Neuronal stem cell (in vitro differentiated cells): ENCODE measurements at regions not wholly inside any gene's neighbourhood (a gene's known extent, or its start where the extent isn't known, plus 50 kb on each side); places are given as distances from the start of the nearest gene placed in this dataset.
A peak's percentile ranks its signal among the peaks of the same experiment; 100 is the strongest.
"Not testable (repeated sequence)": the region's sequence is repeated elsewhere in the genome, so short reads cannot be mapped to it uniquely, and the experiment has no call there.

ENCODE experiments used
- DNase-seq: peaks from one replicate; pipeline ENCODE4 v3.0.0-alpha.2; 2013; ENCODE audit warnings: low spot score
- H2AFZ ChIP-seq: one replicate; pipeline ENCODE4 v1.6.1; 2013; ENCODE audit warnings: mild to moderate bottlenecking, low read length, inconsistent platforms
- H2AK5ac ChIP-seq: 2 replicates; pipeline ENCODE4 v1.6.1; 2013; ENCODE audit warnings: low read depth, mild to moderate bottlenecking, inconsistent platforms, low read length, moderate library complexity, mixed read lengths
- H2BK120ac ChIP-seq: 2 replicates; pipeline ENCODE4 v1.6.1; 2013; ENCODE audit warnings: low read depth, mild to moderate bottlenecking, inconsistent platforms, low read length, moderate library complexity, mixed read lengths
- H2BK12ac ChIP-seq: one replicate; pipeline ENCODE4 v1.6.1; 2013; ENCODE audit warnings: low read length, inconsistent platforms
- H2BK15ac ChIP-seq: 2 replicates; pipeline ENCODE4 v1.6.1; 2013; ENCODE audit warnings: mild to moderate bottlenecking, low read length, inconsistent platforms, mixed read lengths
- H2BK5ac ChIP-seq: one replicate; pipeline ENCODE4 v1.6.1; 2013; ENCODE audit warnings: inconsistent platforms, mild to moderate bottlenecking, low read length, moderate library complexity
- H3K14ac ChIP-seq: one replicate; pipeline ENCODE4 v1.6.1; 2013; ENCODE audit warnings: low read length, inconsistent platforms
- H3K18ac ChIP-seq: 2 replicates; pipeline ENCODE4 v1.6.1; 2013; ENCODE audit warnings: low read length, inconsistent platforms
- H3K23ac ChIP-seq: 2 replicates; pipeline ENCODE4 v1.6.1; 2013; ENCODE audit warnings: low read depth, mild to moderate bottlenecking, mixed read lengths, low read length, inconsistent platforms; ENCODE audit not compliant: poor library complexity
- H3K27ac ChIP-seq: replicated peaks from 3 replicates; pipeline ENCODE4 v1.5.1; 2013; ENCODE audit warnings: low read length, inconsistent platforms
- H3K27me3 ChIP-seq, 3 experiments: 2 replicates each; pipeline ENCODE4 v1.6.1; 2013; ENCODE audit warnings: low read length in 3 of 3, mild to moderate bottlenecking in 2 of 3, inconsistent platforms in 1 of 3, low read depth in 1 of 3, mixed read lengths in 1 of 3, moderate library complexity in 1 of 3; ENCODE audit not compliant: control insufficient read depth in 3 of 3, insufficient read depth in 3 of 3
- H3K36me3 ChIP-seq, 2 donors: replicated peaks in 1 of 2; 2 replicates each; pipeline ENCODE4 v1.6.1; 2013; ENCODE audit warnings: low read length in 2 of 2; ENCODE audit not compliant: control insufficient read depth in 2 of 2, insufficient read depth in 2 of 2
- H3K4ac ChIP-seq: 2 replicates; pipeline ENCODE4 v1.6.1; 2013; ENCODE audit warnings: inconsistent platforms, mild to moderate bottlenecking, low read length, moderate library complexity
- H3K4me1 ChIP-seq, 2 donors: 1 replicate in 1 of 2; 2 replicates in 1 of 2; pipeline ENCODE4 v1.6.1; 2013; ENCODE audit warnings: low read length in 2 of 2, low read depth in 1 of 2; ENCODE audit not compliant: control insufficient read depth in 2 of 2, insufficient read depth in 1 of 2
- H3K4me2 ChIP-seq: one replicate; pipeline ENCODE4 v1.6.1; 2013; ENCODE audit warnings: mild to moderate bottlenecking, low read length, inconsistent platforms; ENCODE audit not compliant: insufficient read depth, poor library complexity, severe bottlenecking
- H3K4me3 ChIP-seq, 2 donors: 2 replicates each; pipeline ENCODE4 v1.5.1; 2013; ENCODE audit warnings: low read length in 2 of 2, mild to moderate bottlenecking in 2 of 2, inconsistent platforms in 1 of 2, moderate library complexity in 1 of 2
- H3K79me1 ChIP-seq: one replicate; pipeline ENCODE4 v1.6.1; 2013; ENCODE audit warnings: low read depth, mild to moderate bottlenecking, inconsistent platforms, low read length, moderate library complexity
- H3K9ac ChIP-seq: one replicate; pipeline ENCODE4 v1.6.1; 2013; ENCODE audit warnings: mild to moderate bottlenecking, low read depth, low read length, inconsistent platforms; ENCODE audit not compliant: poor library complexity
- H3K9me3 ChIP-seq, 2 donors: replicated peaks in 1 of 2; 2 replicates each; pipeline versions ENCODE3 to v1.6.1; 2013; ENCODE audit warnings: low read length in 2 of 2, mild to moderate bottlenecking in 2 of 2, inconsistent platforms in 1 of 2, low read depth in 1 of 2, mixed read lengths in 1 of 2, moderate library complexity in 1 of 2; ENCODE audit not compliant: control insufficient read depth in 2 of 2, insufficient read depth in 1 of 2
- H4K8ac ChIP-seq: one replicate; pipeline ENCODE4 v1.6.1; 2013; ENCODE audit warnings: low read depth, mild to moderate bottlenecking, inconsistent platforms, low read length, moderate library complexity
- H4K91ac ChIP-seq: one replicate; pipeline ENCODE4 v1.6.1; 2013; ENCODE audit warnings: low read length, low read depth, mild to moderate bottlenecking, inconsistent platforms; ENCODE audit not compliant: poor library complexity
- WGBS, 2 donors: extraction: QIAGEN DNeasy Blood & Tissue Kit; methylation state at CpG; one replicate each; pipeline ENCODE4 v1.1.7; 2013; ENCODE audit warnings: missing lambda C conversion rate in 2 of 2, mixed read lengths in 1 of 2; ENCODE audit not compliant: insufficient read length in 2 of 2, insufficient replicate concordance in 1 of 2; ENCODE audit errors: extremely low coverage in 2 of 2; 5-methylcytosine and 5-hydroxymethylcytosine counted together

- not testable (repeated sequence) for H3K4ac ChIP-seq, H3K79me1 ChIP-seq, H2AK5ac ChIP-seq, H2BK120ac ChIP-seq, H4K8ac ChIP-seq, H3K27me3 ChIP-seq, H3K9ac ChIP-seq, H4K91ac ChIP-seq, H3K18ac ChIP-seq, H3K14ac ChIP-seq, H3K4me2 ChIP-seq, H2BK5ac ChIP-seq, H2BK15ac ChIP-seq, H3K23ac ChIP-seq, H3K9me3 ChIP-seq, H3K27ac ChIP-seq, DNase-seq, H2BK12ac ChIP-seq, H3K4me1 ChIP-seq, H3K4me3 ChIP-seq, H2AFZ ChIP-seq, H3K36me3 ChIP-seq
- WGBS, 2 donors, result no CpG with 5 or more reads among the region's 17 CpGs
Measured at GRCh38 chr2:239795761-239796160, 229.4 kb downstream of the NDUFA10 start.

- Histone ChIP-seq H3K9ac (no peak overlapping the region), H2BK15ac (no peak overlapping the region)
Measured at GRCh38 chr2:239793836-239794235, 231.3 kb downstream of the NDUFA10 start.

DNA sequence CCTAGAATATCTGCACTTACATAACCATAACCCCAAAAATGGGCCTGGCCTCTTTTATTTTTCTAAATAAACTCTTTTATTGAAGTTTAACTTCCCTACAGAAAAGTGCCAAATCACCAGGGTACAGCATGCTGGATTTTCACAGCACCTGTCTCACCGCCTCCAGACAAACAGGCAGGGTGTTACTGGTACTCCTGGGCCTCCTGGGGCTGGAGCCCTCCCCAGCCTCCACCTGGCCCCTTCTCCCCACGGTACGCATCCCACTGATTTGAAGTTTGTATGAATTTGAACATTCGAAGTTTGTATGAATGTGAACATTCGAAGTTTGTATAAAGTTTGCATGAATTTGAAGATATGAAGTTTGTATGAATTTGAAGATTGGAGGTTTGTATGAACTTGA, 232.1 kb downstream of the NDUFA10 start:
- Histone ChIP-seq H4K91ac (no peak overlapping the region), H4K8ac (no peak overlapping the region), H2BK5ac (no peak overlapping the region), H3K79me1 (no peaks in the 10 kb centered on the region), H3K4me2 (no peak overlapping the region), H3K27me3 (peaks cover 0 to 10% (median 6%) of the 10 kb centered on the region in 3 experiments), H2BK12ac (no peak overlapping the region), H3K23ac (no peak overlapping the region), H3K4ac (no peak overlapping the region), H2AK5ac (no peak overlapping the region), H3K9ac (no peak overlapping the region), H3K4me3 (no peak overlapping the region), H3K27ac (no peak overlapping the region), H3K36me3 (no peaks in the 10 kb centered on the region), H3K4me1 (peaks cover 0 to 6% of the 10 kb centered on the region in 2 donors), H2BK120ac (no peak overlapping the region), H3K14ac (no peak overlapping the region), H3K18ac (no peak overlapping the region), H2BK15ac (peak overlapping the region; percentile 69), H3K9me3 (no peaks in the 10 kb centered on the region), H2AFZ (no peak overlapping the region)
- DNase-seq, result no peak
- WGBS, 2 donors, result 100% methylated on average over 2 of the region's 5 CpGs; no CpG with 5 or more reads in 1 of the 2 donors

More at GRCh38 chr2:239793836-239794235, 231.3 kb downstream of the NDUFA10 start:
- Histone ChIP-seq H3K4me3 (no peak overlapping the region), H4K91ac (no peak overlapping the region), H3K4ac (no peak overlapping the region), H3K23ac (no peak overlapping the region), H2AK5ac (no peak overlapping the region), H3K4me1 (peaks cover 0 to 6% of the 10 kb centered on the region in 2 donors), H3K79me1 (no peaks in the 10 kb centered on the region), H3K36me3 (no peaks in the 10 kb centered on the region), H3K14ac (no peak overlapping the region), H2BK5ac (no peak overlapping the region), H2AFZ (no peak overlapping the region), H3K9me3 (no peaks in the 10 kb centered on the region), H4K8ac (no peak overlapping the region), H3K18ac (no peak overlapping the region), H3K27ac (no peak overlapping the region), H2BK120ac (no peak overlapping the region), H2BK12ac (no peak overlapping the region), H3K4me2 (no peak overlapping the region), H3K27me3 (peaks cover 0 to 8% (median 6%) of the 10 kb centered on the region in 3 experiments)
- DNase-seq, result no peak
- WGBS, 2 donors, result no CpG with 5 or more reads among the region's 7 CpGs

DNA sequence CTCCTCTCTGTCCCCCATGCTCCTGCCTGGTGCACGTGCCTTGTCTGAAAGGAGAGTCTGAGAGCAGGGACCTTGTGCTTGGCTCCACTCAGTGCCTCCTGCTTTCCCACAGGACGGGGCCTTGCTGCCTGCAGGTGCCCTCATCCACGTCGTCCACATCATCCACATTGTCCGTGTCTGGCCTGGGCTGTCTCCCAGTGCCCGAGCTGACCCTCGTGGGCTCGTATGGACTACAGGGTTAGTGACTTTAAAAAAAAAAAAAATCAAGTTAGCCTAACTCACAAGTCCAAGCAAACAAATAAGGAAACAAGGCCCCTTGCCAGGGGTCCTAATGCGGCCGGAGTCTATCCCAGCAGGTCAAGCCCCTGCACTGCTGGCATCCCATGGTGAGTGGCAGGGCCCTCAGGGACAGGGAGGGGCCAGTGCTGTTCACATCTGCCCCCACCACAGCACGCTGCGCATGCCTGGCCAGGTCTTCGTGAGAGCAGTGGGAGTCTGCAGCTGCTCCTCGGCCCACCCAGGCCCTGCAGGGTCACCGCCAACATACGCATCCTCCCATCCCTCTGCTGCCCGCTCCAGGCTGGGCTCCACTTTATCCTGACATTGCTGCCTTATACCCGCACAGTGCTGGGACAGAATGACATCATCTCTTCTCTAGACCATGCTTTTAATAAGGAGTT, 232.6 kb downstream of the NDUFA10 start:
- H3K23ac ChIP-seq, result peak overlapping the region; percentile 34
- H3K4me3 ChIP-seq, result no peak overlapping the region
- no peak overlapping the region for H2BK120ac ChIP-seq
- H3K14ac ChIP-seq, result peak overlapping the region; percentile 85
- H4K8ac ChIP-seq, result no peak overlapping the region
- H3K18ac ChIP-seq, result peak overlapping the region; percentile 33
- no CpG with 5 or more reads among the region's 18 CpGs for WGBS, 2 donors
- peaks cover 0 to 6% of the 10 kb centered on the region in 2 donors for H3K4me1 ChIP-seq
- peaks cover 0 to under 1% of the 10 kb centered on the region in 2 donors for H3K9me3 ChIP-seq
- no peak overlapping the region for H3K27ac ChIP-seq
- no peak overlapping the region for H3K4me2 ChIP-seq
- H3K4ac ChIP-seq, result no peak overlapping the region
- H2AK5ac ChIP-seq, result no peak overlapping the region
- no peak for DNase-seq
- H3K79me1 ChIP-seq, result no peaks in the 10 kb centered on the region
- no peak overlapping the region for H3K9ac ChIP-seq
- no peak overlapping the region for H4K91ac ChIP-seq
- peaks cover 0 to 11% (median 6%) of the 10 kb centered on the region in 3 experiments for H3K27me3 ChIP-seq
- H3K36me3 ChIP-seq, result no peaks in the 10 kb centered on the region
- peak overlapping the region; percentile 69 for H2BK15ac ChIP-seq
- H2AFZ ChIP-seq, result no peak overlapping the region
- no peak overlapping the region for H2BK5ac ChIP-seq
- no peak overlapping the region for H2BK12ac ChIP-seq
